Neural crest cell (in vitro differentiated cells): ENCODE measurements at regions not wholly inside any gene's neighbourhood (a gene's known extent, or its start where the extent isn't known, plus 50 kb on each side); places are given as distances from the start of the nearest gene placed in this dataset.

Source experiments
- DNase-seq: peaks from one replicate; pipeline ENCODE4 v3.0.0; 2021; ENCODE audit warnings: low read depth, mixed read lengths, low spot score
- H3K27ac Mint-ChIP-seq: one replicate; pipeline ENCODE4 v1.8.0; 2021; ENCODE audit warnings: mild to moderate bottlenecking, mixed read lengths; ENCODE audit not compliant: unreplicated experiment
- H3K27me3 Mint-ChIP-seq: 2 replicates; pipeline ENCODE4 v1.8.0; 2021; ENCODE audit warnings: low read depth, mild to moderate bottlenecking, mixed read lengths
- H3K36me3 Mint-ChIP-seq: 2 replicates; pipeline ENCODE4 v1.8.0; 2021; ENCODE audit warnings: low read depth, mild to moderate bottlenecking, mixed read lengths
- H3K4me1 Mint-ChIP-seq: 2 replicates; pipeline ENCODE4 v1.8.0; 2021; ENCODE audit warnings: mixed read lengths
- H3K4me3 Mint-ChIP-seq: one replicate; pipeline ENCODE4 v1.8.0; 2021; ENCODE audit warnings: mild to moderate bottlenecking, mixed read lengths
- H3K9me3 Mint-ChIP-seq: 2 replicates; pipeline ENCODE4 v1.8.0; 2021; ENCODE audit warnings: mixed read lengths
- CTCF ChIP-seq: fragments of 200-600 bp; sonication (generic); conservative IDR thresholded peaks from 2 replicates; pipeline ENCODE4 v1.5.0; 2021; ENCODE audit warnings: antibody characterized with exemption, mild to moderate bottlenecking

GRCh38 chr5:171668097-171668412 is 117.6 kb upstream of the SMIM23 start:
- peaks cover 3% of the 10 kb centered on the region for H3K9me3 Mint-ChIP-seq
- no peak for TF ChIP-seq CTCF
- H3K4me1 Mint-ChIP-seq = peaks cover 7% of the 10 kb centered on the region
- H3K27me3 Mint-ChIP-seq = no peaks in the 10 kb centered on the region
- peak overlapping the region; percentile 65 for H3K27ac Mint-ChIP-seq
- no peak overlapping the region for H3K4me3 Mint-ChIP-seq
- no peak for DNase-seq
- H3K36me3 Mint-ChIP-seq = no peaks in the 10 kb centered on the region

- peaks cover 7% of the 10 kb centered on the region for H3K4me1 Mint-ChIP-seq
- no peak overlapping the region for H3K27ac Mint-ChIP-seq
- H3K36me3 Mint-ChIP-seq = no peaks in the 10 kb centered on the region
- H3K9me3 Mint-ChIP-seq = peaks cover 9% of the 10 kb centered on the region
- H3K4me3 Mint-ChIP-seq = no peak overlapping the region
- DNase-seq = no peak
- TF ChIP-seq CTCF = no peak
- no peaks in the 10 kb centered on the region for H3K27me3 Mint-ChIP-seq
Observed at GRCh38 chr5:171669571-171669970, 116.0 kb upstream of the SMIM23 start.

GRCh38 chr5:171672556-171672955 is 113.1 kb upstream of the SMIM23 start:
- H3K27ac Mint-ChIP-seq = no peak overlapping the region
- no peak overlapping the region for H3K4me3 Mint-ChIP-seq
- peaks cover 6% of the 10 kb centered on the region for H3K9me3 Mint-ChIP-seq
- no peaks in the 10 kb centered on the region for H3K36me3 Mint-ChIP-seq
- no peak for TF ChIP-seq CTCF
- H3K4me1 Mint-ChIP-seq = peaks cover 14% of the 10 kb centered on the region
- no peak for DNase-seq
- H3K27me3 Mint-ChIP-seq = no peaks in the 10 kb centered on the region

GRCh38 chr5:171673328-171673727 is 112.3 kb upstream of the SMIM23 start:
- Mint-ChIP-seq H3K4me3 (no peak overlapping the region), H3K36me3 (no peaks in the 10 kb centered on the region), H3K9me3 (peaks cover 6% of the 10 kb centered on the region), H3K27me3 (no peaks in the 10 kb centered on the region), H3K27ac (no peak overlapping the region), H3K4me1 (peaks cover 10% of the 10 kb centered on the region)
- no peak for TF ChIP-seq CTCF
- no peak for DNase-seq

GRCh38 chr5:171673840-171674239 is 111.8 kb upstream of the SMIM23 start:
- peaks cover 6% of the 10 kb centered on the region for H3K9me3 Mint-ChIP-seq
- H3K36me3 Mint-ChIP-seq = no peaks in the 10 kb centered on the region
- no peak for TF ChIP-seq CTCF
- H3K27me3 Mint-ChIP-seq = no peaks in the 10 kb centered on the region
- no peak overlapping the region for H3K27ac Mint-ChIP-seq
- no peak overlapping the region for H3K4me3 Mint-ChIP-seq
- H3K4me1 Mint-ChIP-seq = peaks cover 10% of the 10 kb centered on the region
- no peak for DNase-seq

- Mint-ChIP-seq H3K4me3 (no peak overlapping the region), H3K27me3 (no peaks in the 10 kb centered on the region)
Observed at GRCh38 chr5:171675511-171675910, 110.1 kb upstream of the SMIM23 start.

More at GRCh38 chr5:171675511-171675910, 110.1 kb upstream of the SMIM23 start:
- Mint-ChIP-seq H3K27ac (no peak overlapping the region), H3K4me1 (peaks cover 10% of the 10 kb centered on the region), H3K9me3 (peaks cover 6% of the 10 kb centered on the region), H3K36me3 (no peaks in the 10 kb centered on the region)
- no peak for DNase-seq
- TF ChIP-seq CTCF = no peak
